RWPE2 (cell line): ENCODE measurements at regions not wholly inside any gene's neighbourhood (a gene's known extent, or its start where the extent isn't known, plus 50 kb on each side); places are given as distances from the start of the nearest gene placed in this dataset.
"Not testable (repeated sequence)": the region's sequence is repeated elsewhere in the genome, so short reads cannot be mapped to it uniquely, and the experiment has no call there.

Experiments
- ATAC-seq: fragments of 200-7000 bp; cut with Tn5 transposase; 3 replicates; pipeline ENCODE4 v1.9.1; 2021; ENCODE audit warnings: low read depth
- DNase-seq: peaks from one replicate; pipeline ENCODE4 v3.0.0-alpha.2; 2020; ENCODE audit warnings: low spot score
- H3K27ac ChIP-seq: fragments of 450-650 bp; 2 replicates; pipeline ENCODE4 v1.5.1; 2017; ENCODE audit warnings: mild to moderate bottlenecking; ENCODE audit not compliant: poor library complexity, severe bottlenecking
- H3K27me3 ChIP-seq: fragments of 250-450 bp; sonication (Bioruptor Pico); 2 replicates; pipeline ENCODE4 v1.5.1; 2021; ENCODE audit warnings: mild to moderate bottlenecking, moderate library complexity; ENCODE audit not compliant: insufficient read depth, poor library complexity, severe bottlenecking
- H3K36me3 ChIP-seq: fragments of 250-450 bp; sonication (Bioruptor Pico); 2 replicates; pipeline ENCODE4 v1.5.1; 2020; ENCODE audit warnings: low read depth, mild to moderate bottlenecking, moderate library complexity
- H3K4me1 ChIP-seq: fragments of 250-450 bp; sonication (Bioruptor Pico); 2 replicates; pipeline ENCODE4 v1.5.1; 2021; ENCODE audit warnings: mild to moderate bottlenecking, moderate library complexity; ENCODE audit not compliant: insufficient read depth, poor library complexity, severe bottlenecking
- H3K4me3 ChIP-seq: fragments of 250-450 bp; sonication (Bioruptor Pico); 2 replicates; pipeline ENCODE4 v1.5.1; 2021; ENCODE audit warnings: mild to moderate bottlenecking, moderate library complexity; ENCODE audit not compliant: severe bottlenecking
- H3K9me3 ChIP-seq: fragments of 250-450 bp; sonication (Bioruptor Pico); 2 replicates; pipeline ENCODE4 v1.5.1; 2021; ENCODE audit warnings: mild to moderate bottlenecking, moderate library complexity; ENCODE audit not compliant: severe bottlenecking

DNA sequence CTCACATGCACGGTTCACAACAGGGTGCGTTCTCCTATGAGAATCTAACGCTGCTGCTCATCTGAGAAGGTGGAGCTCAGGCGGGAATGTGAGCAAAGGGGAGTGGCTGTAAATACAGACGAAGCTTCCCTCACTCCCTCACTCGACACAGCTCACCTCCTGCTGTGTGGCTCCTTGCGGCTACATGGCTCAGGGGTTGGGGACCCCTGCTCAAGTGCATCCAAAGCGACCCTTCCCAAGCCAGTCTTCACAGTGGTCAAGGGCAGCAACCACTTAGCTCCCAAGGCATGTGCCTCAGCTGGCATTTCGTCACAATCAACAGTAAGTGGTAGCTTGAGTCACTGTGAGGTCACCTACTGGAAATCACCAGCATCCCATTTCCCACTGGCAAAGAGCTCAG lies 64.6 kb upstream of the SCGB1C2 start:
- not testable (repeated sequence) for H3K9me3 ChIP-seq, ATAC-seq, H3K4me1 ChIP-seq, H3K36me3 ChIP-seq, H3K27ac ChIP-seq, H3K27me3 ChIP-seq, H3K4me3 ChIP-seq
- peak; percentile 37 for DNase-seq
